ENCODE measurements at regions not wholly inside any gene's neighbourhood (a gene's known extent, or its start where the extent isn't known, plus 50 kb on each side); places are given as distances from the start of the nearest gene placed in this dataset.

GRCh38 chr6:148086386-148086785 is 256.3 kb upstream of the SASH1 start:
- H3K27ac Mint-ChIP-seq = no peak overlapping the region
- H3K9me3 Mint-ChIP-seq = peaks cover 8 to 16% of the 10 kb centered on the region in 2 donors
- no peak for TF ChIP-seq CTCF (IDR thresholded peaks at IDR 0.05)
- no peak overlapping the region for H3K4me3 Mint-ChIP-seq
- no peaks in the 10 kb centered on the region for H3K27me3 Mint-ChIP-seq (ENCODE audit: low read depth in 2 of 2)
- DNase-seq (no peak), ATAC-seq (no peak)
- WGBS (ENCODE audit: insufficient coverage) = 75% methylated on average over 1 of the region's 1 CpG
- no peaks in the 10 kb centered on the region for H3K4me1 Mint-ChIP-seq
- no peaks in the 10 kb centered on the region for H3K36me3 Mint-ChIP-seq
- no peak overlapping the region for H3K27ac ChIP-seq (ENCODE audit: low read length)
- H3K4me3 ChIP-seq (ENCODE audit: low read length) = no peak overlapping the region
- H3K4me1 ChIP-seq (ENCODE audit: control insufficient read depth, insufficient read depth, low read length) = no peaks in the 10 kb centered on the region
- intact Hi-C loops (cut with micrococcal nuclease) = no loop called here
- peaks cover 4% of the 10 kb centered on the region for H3K9me3 ChIP-seq (ENCODE audit: control insufficient read depth, insufficient read depth, low read length)
- H3K27me3 ChIP-seq (ENCODE audit: control insufficient read depth, insufficient read depth, low read length) = no peaks in the 10 kb centered on the region
- H3K36me3 ChIP-seq (ENCODE audit: control insufficient read depth, insufficient read depth, low read length) = no peaks in the 10 kb centered on the region

DNA sequence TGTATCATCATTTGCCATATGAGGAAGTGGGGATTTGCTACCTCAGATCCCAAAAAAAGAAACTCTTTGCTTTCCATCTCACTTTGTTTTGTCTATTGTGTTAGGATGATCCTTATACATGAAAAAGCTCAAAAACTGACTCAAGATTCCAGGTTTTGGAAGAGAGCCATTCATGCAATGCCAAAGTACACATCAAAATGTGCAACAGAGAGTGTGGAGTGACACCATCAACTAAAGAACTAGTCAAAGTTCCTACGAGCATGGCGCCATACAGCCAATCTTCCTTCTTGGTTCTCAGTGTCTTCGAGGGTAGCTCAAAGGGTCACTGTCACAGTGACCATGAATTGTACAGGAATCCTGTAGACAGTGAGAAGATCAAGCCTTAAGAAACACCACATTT is 255.8 kb upstream of the SASH1 start:
- no peaks in the 10 kb centered on the region for H3K36me3 ChIP-seq (ENCODE audit: control insufficient read depth, insufficient read depth, low read length)
- no peaks in the 10 kb centered on the region for H3K4me1 Mint-ChIP-seq
- H3K9me3 Mint-ChIP-seq = peaks cover 8 to 16% of the 10 kb centered on the region in 2 donors
- H3K4me3 Mint-ChIP-seq = no peak overlapping the region
- H3K9me3 ChIP-seq (ENCODE audit: control insufficient read depth, insufficient read depth, low read length) = peaks cover 4% of the 10 kb centered on the region
- TF ChIP-seq CTCF (IDR thresholded peaks at IDR 0.05) = no peak
- no peaks in the 10 kb centered on the region for H3K36me3 Mint-ChIP-seq
- no peaks in the 10 kb centered on the region for H3K27me3 ChIP-seq (ENCODE audit: control insufficient read depth, insufficient read depth, low read length)
- H3K27ac Mint-ChIP-seq = no peak overlapping the region
- no peak overlapping the region for H3K4me3 ChIP-seq (ENCODE audit: low read length)
- DNase-seq (no peak), ATAC-seq (no peak)
- H3K27ac ChIP-seq (ENCODE audit: low read length) = no peak overlapping the region
- intact Hi-C loops (cut with micrococcal nuclease) = no loop called here
- no peaks in the 10 kb centered on the region for H3K4me1 ChIP-seq (ENCODE audit: control insufficient read depth, insufficient read depth, low read length)
- H3K27me3 Mint-ChIP-seq (ENCODE audit: low read depth in 2 of 2) = no peaks in the 10 kb centered on the region
- 86% methylated on average over 3 of the region's 3 CpGs for WGBS (ENCODE audit: insufficient coverage)

- Mint-ChIP-seq H3K27me3 (ENCODE audit: low read depth in 2 of 2) (no peaks in the 10 kb centered on the region), H3K4me3 (no peak overlapping the region), H3K36me3 (no peaks in the 10 kb centered on the region), H3K4me1 (no peaks in the 10 kb centered on the region), H3K9me3 (peaks cover 6 to 20% of the 10 kb centered on the region in 2 donors), H3K27ac (no peak overlapping the region)
- no peaks in the 10 kb centered on the region for H3K27me3 ChIP-seq (ENCODE audit: control insufficient read depth, insufficient read depth, low read length)
- H3K4me3 ChIP-seq (ENCODE audit: low read length) = no peak overlapping the region
- peaks cover 4% of the 10 kb centered on the region for H3K9me3 ChIP-seq (ENCODE audit: control insufficient read depth, insufficient read depth, low read length)
- H3K36me3 ChIP-seq (ENCODE audit: control insufficient read depth, insufficient read depth, low read length) = no peaks in the 10 kb centered on the region
- intact Hi-C loops (cut with micrococcal nuclease) = no loop called here
- no peaks in the 10 kb centered on the region for H3K4me1 ChIP-seq (ENCODE audit: control insufficient read depth, insufficient read depth, low read length)
- DNase-seq (no peak), ATAC-seq (no peak)
- no peak overlapping the region for H3K27ac ChIP-seq (ENCODE audit: low read length)
- WGBS (ENCODE audit: insufficient coverage) = 89% methylated on average over 3 of the region's 3 CpGs
- no peak for TF ChIP-seq CTCF (IDR thresholded peaks at IDR 0.05)
These were observed 255.0 kb upstream of the SASH1 start for GRCh38 chr6:148087659-148088058.

DNA sequence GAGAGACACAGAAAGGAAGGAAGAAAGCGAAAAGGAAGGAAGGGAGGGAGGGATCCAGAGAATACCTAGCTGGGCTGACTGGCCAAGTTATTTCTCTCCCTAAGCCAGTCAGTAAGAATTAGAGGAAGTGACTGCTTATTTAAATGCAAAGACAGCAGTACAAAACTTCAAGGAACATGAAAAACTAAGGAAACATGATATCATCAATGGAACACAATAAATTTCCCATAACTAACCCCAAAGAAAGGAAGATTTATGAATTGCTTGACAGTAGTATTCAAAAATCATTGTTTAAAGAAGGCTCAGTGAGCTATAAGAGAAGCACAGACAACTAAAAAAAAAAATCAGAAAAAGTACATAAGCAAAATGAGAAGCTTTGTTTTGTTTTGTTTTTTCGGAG is 252.3 kb upstream of the SASH1 start:
- Mint-ChIP-seq H3K27ac (no peak overlapping the region), H3K36me3 (no peaks in the 10 kb centered on the region), H3K4me1 (no peaks in the 10 kb centered on the region), H3K4me3 (no peak overlapping the region), H3K9me3 (peaks cover 12 to 29% of the 10 kb centered on the region in 2 donors), H3K27me3 (ENCODE audit: low read depth in 2 of 2) (no peaks in the 10 kb centered on the region)
- no peak overlapping the region for H3K27ac ChIP-seq (ENCODE audit: low read length)
- peaks cover 4% of the 10 kb centered on the region for H3K9me3 ChIP-seq (ENCODE audit: control insufficient read depth, insufficient read depth, low read length)
- TF ChIP-seq CTCF (IDR thresholded peaks at IDR 0.05) = no peak
- H3K4me3 ChIP-seq (ENCODE audit: low read length) = no peak overlapping the region
- H3K36me3 ChIP-seq (ENCODE audit: control insufficient read depth, insufficient read depth, low read length) = no peaks in the 10 kb centered on the region
- no peaks in the 10 kb centered on the region for H3K4me1 ChIP-seq (ENCODE audit: control insufficient read depth, insufficient read depth, low read length)
- no peaks in the 10 kb centered on the region for H3K27me3 ChIP-seq (ENCODE audit: control insufficient read depth, insufficient read depth, low read length)
- DNase-seq (no peak), ATAC-seq (no peak)
- 80% methylated on average over 2 of the region's 2 CpGs for WGBS (ENCODE audit: insufficient coverage)
- intact Hi-C loops (cut with micrococcal nuclease) = no loop called here
